Panc1 (cell line): ENCODE measurements at regions not wholly inside any gene's neighbourhood (a gene's known extent, or its start where the extent isn't known, plus 50 kb on each side); places are given as distances from the start of the nearest gene placed in this dataset.

Experiments used
- CTCF ChIP-seq: fragments of 450-650 bp; IDR thresholded peaks from 2 replicates; pipeline ENCODE4 v1.5.1; 2017; ENCODE audit warnings: mild to moderate bottlenecking
- POLR2AphosphoS5 ChIP-seq: IDR thresholded peaks from 2 replicates; pipeline ENCODE4 v1.6.1; 2012; ENCODE audit warnings: mild to moderate bottlenecking, low read depth, low read length, moderate library complexity
- REST ChIP-seq, 2 experiments: IDR thresholded peaks; 2 replicates each; pipeline ENCODE4 v1.6.1; 2011 to 2012; ENCODE audit warnings: low read depth in 2 of 2, control low read depth in 1 of 2, low read length in 1 of 2, mild to moderate bottlenecking in 1 of 2, moderate library complexity in 1 of 2; ENCODE audit not compliant: insufficient read depth in 1 of 2
- SIN3A ChIP-seq: IDR thresholded peaks from 2 replicates; pipeline ENCODE4 v1.6.1; 2012; ENCODE audit warnings: low read depth, mild to moderate bottlenecking, low read length, moderate library complexity, borderline replicate concordance; ENCODE audit not compliant: insufficient read depth

GRCh38 chr5:123945548-123945947 is 433.6 kb downstream of the CSNK1G3 start:
- TF ChIP-seq REST (IDR thresholded peaks at IDR 0.05; ENCODE audit: insufficient read depth in 1 of 2, low read depth in 2 of 2, low read length in 1 of 2) (no peak), CTCF (no peak), POLR2AphosphoS5 (no peak), SIN3A (no peak)
